22Rv1 (cell line): ENCODE measurements at regions not wholly inside any gene's neighbourhood (a gene's known extent, or its start where the extent isn't known, plus 50 kb on each side); places are given as distances from the start of the nearest gene placed in this dataset.
"Not testable (repeated sequence)": the region's sequence is repeated elsewhere in the genome, so short reads cannot be mapped to it uniquely, and the experiment has no call there.

Source experiments
- H3K27ac ChIP-seq: fragments of 450-650 bp; 2 replicates; pipeline ENCODE4 v1.5.1; 2017
- CTCF ChIP-seq: fragments of 450-650 bp; IDR thresholded peaks from 2 replicates; pipeline ENCODE4 v1.5.1; 2017; ENCODE audit warnings: mild to moderate bottlenecking
- ZFX ChIP-seq: fragments of 450-650 bp; IDR thresholded peaks from 2 replicates; pipeline ENCODE4 v1.6.1; 2017; ENCODE audit warnings: antibody characterized with exemption, borderline replicate concordance

- TF ChIP-seq ZFX (no peak), CTCF (no peak)
- H3K27ac ChIP-seq: no peak overlapping the region
These were observed 362.6 kb downstream of the DNAH5 start for GRCh38 chr5:13581914-13582313.

GRCh38 chr5:13581132-13581531, 363.4 kb downstream of the DNAH5 start:
- TF ChIP-seq CTCF (no peak), ZFX (no peak)
- no peak overlapping the region for H3K27ac ChIP-seq

GRCh38 chr5:13580058-13580457, 364.4 kb downstream of the DNAH5 start:
- no peak for TF ChIP-seq ZFX
- TF ChIP-seq CTCF: no peak
- H3K27ac ChIP-seq: no peak overlapping the region

- not testable (repeated sequence) for H3K27ac ChIP-seq
These were observed 365.4 kb downstream of the DNAH5 start for GRCh38 chr5:13579091-13579490.

GRCh38 chr5:13578311-13579039, 366.0 kb downstream of the DNAH5 start:
- not testable (repeated sequence) for H3K27ac ChIP-seq

GRCh38 chr5:13574574-13574973, 369.9 kb downstream of the DNAH5 start:
- H3K27ac ChIP-seq: no peak overlapping the region
- TF ChIP-seq CTCF: no peak
- TF ChIP-seq ZFX: no peak

- TF ChIP-seq CTCF (no peak), ZFX (no peak)
These were observed 372.3 kb downstream of the DNAH5 start for GRCh38 chr5:13572163-13572562.

GRCh38 chr5:13569090-13569715, 375.3 kb downstream of the DNAH5 start:
- TF ChIP-seq ZFX: no peak
- TF ChIP-seq CTCF: no peak
- H3K27ac ChIP-seq: no peak overlapping the region

More at GRCh38 chr5:13572163-13572562, 372.3 kb downstream of the DNAH5 start:
- H3K27ac ChIP-seq: no peak overlapping the region
